Fibroblast of lung (primary cell): ENCODE measurements at regions not wholly inside any gene's neighbourhood (a gene's known extent, or its start where the extent isn't known, plus 50 kb on each side); places are given as distances from the start of the nearest gene placed in this dataset.

Experiments
- DNase-seq, 2 donors: peaks; one replicate each; pipeline versions ENCODE4 v3.0.0 to v3.0.0-alpha.2; 2010; ENCODE audit warnings: low read depth in 2 of 2
- H2AFZ ChIP-seq: 2 replicates; pipeline ENCODE4 v1.5.1; 2012; ENCODE audit warnings: low read length, control low read depth, inconsistent platforms
- H3K27ac ChIP-seq: 2 replicates; pipeline ENCODE4 v1.5.1; 2011; ENCODE audit warnings: low read length, control low read depth; ENCODE audit not compliant: insufficient read depth
- H3K27me3 ChIP-seq: 2 replicates; pipeline ENCODE4 v1.5.1; 2011; ENCODE audit warnings: mild to moderate bottlenecking, low read length; ENCODE audit not compliant: control insufficient read depth, insufficient read depth
- H3K36me3 ChIP-seq: 2 replicates; pipeline ENCODE4 v1.5.1; 2011; ENCODE audit warnings: low read length; ENCODE audit not compliant: control insufficient read depth, insufficient read depth
- H3K4me1 ChIP-seq: 2 replicates; pipeline ENCODE4 v1.5.1; 2011; ENCODE audit warnings: low read length; ENCODE audit not compliant: control insufficient read depth, insufficient read depth; ENCODE audit errors: extremely low read depth
- H3K4me2 ChIP-seq: 2 replicates; pipeline ENCODE4 v1.5.1; 2011; ENCODE audit warnings: low read length, control low read depth; ENCODE audit not compliant: insufficient read depth; ENCODE audit errors: extremely low read depth
- H3K4me3 ChIP-seq, 4 experiments: fragments of 200-600 bp in 1 of 4; sonication (generic) in 1 of 4; replicated peaks in 1 of 4; 2 replicates each; pipeline ENCODE4 v1.5.1; 2011 to 2016; ENCODE audit warnings: low read length in 4 of 4, low read depth in 3 of 4, mild to moderate bottlenecking in 3 of 4, control low read depth in 2 of 4, inconsistent platforms in 1 of 4, mixed read lengths in 1 of 4; ENCODE audit not compliant: insufficient read depth in 1 of 4; ENCODE audit errors: control extremely low read depth in 1 of 4
- H3K79me2 ChIP-seq: 2 replicates; pipeline ENCODE4 v1.5.1; 2012; ENCODE audit warnings: mild to moderate bottlenecking, low read length, inconsistent platforms; ENCODE audit not compliant: control insufficient read depth, insufficient read depth
- H3K9ac ChIP-seq: 2 replicates; pipeline ENCODE4 v1.5.1; 2011; ENCODE audit warnings: mild to moderate bottlenecking, low read length, control low read depth; ENCODE audit not compliant: insufficient read depth
- H3K9me3 ChIP-seq: 2 replicates; pipeline ENCODE4 v1.5.1; 2012; ENCODE audit warnings: low read depth, low read length; ENCODE audit not compliant: control insufficient read depth, insufficient read depth
- H4K20me1 ChIP-seq: 2 replicates; pipeline ENCODE4 v1.5.1; 2011; ENCODE audit warnings: low read length; ENCODE audit not compliant: control insufficient read depth, insufficient read depth; ENCODE audit errors: extremely low read depth
- EZH2 ChIP-seq: IDR thresholded peaks from 2 replicates; pipeline ENCODE4 v1.5.1; 2012; ENCODE audit warnings: low read length, control low read depth, mild to moderate bottlenecking; ENCODE audit errors: missing control alignments
- TF ChIP-seq, protein P1 (sequence below), 2 donors: IDR thresholded peaks in 1 of 2; conservative IDR thresholded peaks in 1 of 2; 1 replicate in 1 of 2; 2 replicates in 1 of 2; pipeline ENCODE4 v1.5.1; 2011 to 2012; ENCODE audit warnings: low read length in 2 of 2, control low read depth in 1 of 2, inconsistent platforms in 1 of 2, low read depth in 1 of 2, mild to moderate bottlenecking in 1 of 2

DNA sequence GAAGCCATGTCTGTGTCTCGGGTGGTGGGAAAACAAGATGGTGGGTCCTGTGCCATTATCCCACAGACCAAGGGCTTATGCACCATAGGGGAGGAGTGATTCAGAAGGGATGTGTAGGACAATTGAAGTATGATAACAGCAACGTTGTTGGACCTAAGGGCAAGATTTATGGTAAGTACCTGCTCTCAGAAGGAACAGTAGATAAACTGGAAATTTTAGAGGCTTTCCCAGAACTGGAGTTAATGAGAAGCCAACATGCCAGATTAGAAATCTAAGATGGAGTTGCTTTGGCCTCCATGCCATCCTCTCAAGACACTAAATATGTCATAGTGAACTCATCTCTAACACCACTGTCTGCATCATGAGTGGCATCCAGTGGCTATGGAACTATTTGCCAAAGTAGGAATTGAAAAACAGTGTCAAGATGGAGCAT lies 84.7 kb upstream of the MYLIP start:
- no peak for DNase-seq
- H3K9ac ChIP-seq, result no peak overlapping the region
- H3K4me3 ChIP-seq, result no peak overlapping the region
- no peak overlapping the region for H3K4me2 ChIP-seq
- TF ChIP-seq, protein P1, sequence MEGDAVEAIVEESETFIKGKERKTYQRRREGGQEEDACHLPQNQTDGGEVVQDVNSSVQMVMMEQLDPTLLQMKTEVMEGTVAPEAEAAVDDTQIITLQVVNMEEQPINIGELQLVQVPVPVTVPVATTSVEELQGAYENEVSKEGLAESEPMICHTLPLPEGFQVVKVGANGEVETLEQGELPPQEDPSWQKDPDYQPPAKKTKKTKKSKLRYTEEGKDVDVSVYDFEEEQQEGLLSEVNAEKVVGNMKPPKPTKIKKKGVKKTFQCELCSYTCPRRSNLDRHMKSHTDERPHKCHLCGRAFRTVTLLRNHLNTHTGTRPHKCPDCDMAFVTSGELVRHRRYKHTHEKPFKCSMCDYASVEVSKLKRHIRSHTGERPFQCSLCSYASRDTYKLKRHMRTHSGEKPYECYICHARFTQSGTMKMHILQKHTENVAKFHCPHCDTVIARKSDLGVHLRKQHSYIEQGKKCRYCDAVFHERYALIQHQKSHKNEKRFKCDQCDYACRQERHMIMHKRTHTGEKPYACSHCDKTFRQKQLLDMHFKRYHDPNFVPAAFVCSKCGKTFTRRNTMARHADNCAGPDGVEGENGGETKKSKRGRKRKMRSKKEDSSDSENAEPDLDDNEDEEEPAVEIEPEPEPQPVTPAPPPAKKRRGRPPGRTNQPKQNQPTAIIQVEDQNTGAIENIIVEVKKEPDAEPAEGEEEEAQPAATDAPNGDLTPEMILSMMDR (conservative IDR thresholded peaks at IDR 0.05 in 1 of 2, IDR thresholded peaks at IDR 0.05 in 1 of 2; ENCODE audit: low read depth in 1 of 2, low read length in 2 of 2), result no peak
- TF ChIP-seq EZH2, result no peak
- no peaks in the 10 kb centered on the region for H3K79me2 ChIP-seq
- H2AFZ ChIP-seq, result no peak overlapping the region
- H3K27ac ChIP-seq, result no peak overlapping the region
- H3K9me3 ChIP-seq, result no peaks in the 10 kb centered on the region
- H3K27me3 ChIP-seq, result no peaks in the 10 kb centered on the region
- no peaks in the 10 kb centered on the region for H4K20me1 ChIP-seq
- no peaks in the 10 kb centered on the region for H3K36me3 ChIP-seq
- H3K4me1 ChIP-seq, result no peaks in the 10 kb centered on the region

DNA sequence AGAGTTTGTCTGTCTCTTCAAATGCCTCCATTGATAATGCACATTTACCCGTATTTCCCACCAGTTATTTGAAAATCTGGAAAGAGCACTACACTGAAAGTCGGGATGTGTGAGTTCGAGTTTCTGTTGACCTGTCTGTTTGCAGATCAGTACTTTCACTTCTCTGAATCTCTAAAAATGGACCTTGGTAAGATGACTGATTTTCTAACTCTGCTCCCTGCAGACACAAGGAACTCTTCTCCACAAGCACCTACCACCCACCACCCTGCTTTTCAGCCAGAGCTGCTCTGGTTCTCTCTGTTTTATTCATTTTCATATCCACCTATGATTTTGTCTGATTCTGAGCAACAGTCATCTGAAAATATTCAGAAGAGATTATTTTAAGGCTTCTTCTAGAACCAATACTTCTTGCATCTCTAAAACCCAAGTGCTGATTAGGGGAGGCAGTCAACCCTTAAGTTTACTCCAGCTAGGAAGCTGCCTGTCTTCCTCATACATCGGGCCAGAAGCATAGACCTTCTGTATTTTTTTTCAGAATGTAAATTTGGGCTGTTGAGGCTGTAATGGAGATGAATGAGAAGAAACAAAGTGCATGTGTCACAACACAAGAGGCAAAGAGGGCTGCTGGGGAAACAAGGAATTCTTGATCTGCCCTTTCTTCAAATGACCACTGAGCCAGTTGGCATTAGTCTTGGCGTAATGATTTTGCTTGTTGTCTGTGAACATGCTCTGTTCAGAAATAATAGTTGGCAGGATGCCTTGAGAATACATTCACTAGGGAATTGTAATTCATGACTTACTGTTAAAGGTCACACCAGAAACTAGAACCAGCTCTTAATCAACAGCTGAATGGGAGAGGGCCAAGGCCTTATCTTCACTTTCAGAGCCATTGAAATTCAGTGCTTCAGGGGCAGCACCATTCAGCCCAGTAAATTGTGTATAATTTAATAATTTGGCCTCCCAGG lies 85.4 kb upstream of the MYLIP start:
- H3K4me2 ChIP-seq, result no peak overlapping the region
- no peak for DNase-seq
- no peaks in the 10 kb centered on the region for H3K9me3 ChIP-seq
- H3K27me3 ChIP-seq, result no peaks in the 10 kb centered on the region
- H3K9ac ChIP-seq, result no peak overlapping the region
- no peaks in the 10 kb centered on the region for H3K79me2 ChIP-seq
- no peak overlapping the region for H3K4me3 ChIP-seq
- H2AFZ ChIP-seq, result no peak overlapping the region
- TF ChIP-seq EZH2, result no peak
- TF ChIP-seq, protein P1 (conservative IDR thresholded peaks at IDR 0.05 in 1 of 2, IDR thresholded peaks at IDR 0.05 in 1 of 2; ENCODE audit: low read depth in 1 of 2, low read length in 2 of 2), result no peak
- no peak overlapping the region for H3K27ac ChIP-seq
- H4K20me1 ChIP-seq, result no peaks in the 10 kb centered on the region
- no peaks in the 10 kb centered on the region for H3K4me1 ChIP-seq
- H3K36me3 ChIP-seq, result no peaks in the 10 kb centered on the region

DNA sequence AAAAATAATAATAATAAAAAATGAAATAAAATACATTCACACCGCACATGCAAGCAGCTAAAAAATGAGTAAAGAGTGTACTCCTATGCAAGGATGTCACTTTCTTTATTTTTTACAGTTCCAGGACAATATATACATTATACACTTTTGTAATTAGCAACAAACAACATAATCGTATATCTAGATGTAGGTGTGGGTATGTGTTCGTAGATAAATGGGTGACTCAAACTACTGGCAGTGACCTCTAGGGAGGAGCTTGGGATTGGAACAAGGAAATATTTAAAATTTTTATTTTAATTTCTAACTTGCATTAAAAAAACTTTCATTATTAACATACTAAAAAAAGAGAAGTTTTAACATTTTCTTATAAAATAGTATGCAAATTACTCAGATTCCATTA lies 86.1 kb upstream of the MYLIP start:
- H4K20me1 ChIP-seq, result no peaks in the 10 kb centered on the region
- TF ChIP-seq EZH2, result no peak
- TF ChIP-seq, protein P1 (conservative IDR thresholded peaks at IDR 0.05 in 1 of 2, IDR thresholded peaks at IDR 0.05 in 1 of 2; ENCODE audit: low read depth in 1 of 2, low read length in 2 of 2), result no peak
- no peak overlapping the region for H3K27ac ChIP-seq
- H3K4me3 ChIP-seq, result no peak overlapping the region
- no peak for DNase-seq
- H3K9ac ChIP-seq, result no peak overlapping the region
- H3K4me1 ChIP-seq, result no peaks in the 10 kb centered on the region
- no peaks in the 10 kb centered on the region for H3K79me2 ChIP-seq
- no peak overlapping the region for H2AFZ ChIP-seq
- no peaks in the 10 kb centered on the region for H3K27me3 ChIP-seq
- H3K36me3 ChIP-seq, result no peaks in the 10 kb centered on the region
- H3K4me2 ChIP-seq, result no peak overlapping the region
- H3K9me3 ChIP-seq, result no peaks in the 10 kb centered on the region
